GM18951 (cell line): ENCODE measurements at regions not wholly inside any gene's neighbourhood (a gene's known extent, or its start where the extent isn't known, plus 50 kb on each side); places are given as distances from the start of the nearest gene placed in this dataset.
"Not testable (repeated sequence)": the region's sequence is repeated elsewhere in the genome, so short reads cannot be mapped to it uniquely, and the experiment has no call there.

Experiments used
- POLR2A ChIP-seq: IDR thresholded peaks from 4 replicates; pipeline ENCODE4 v1.6.1; 2011; ENCODE audit warnings: mild to moderate bottlenecking; ENCODE audit not compliant: insufficient read length, insufficient read depth; ENCODE audit errors: extremely low read depth
- in situ Hi-C: fragments of 300-500 bp; cut with MboI; formaldehyde crosslinking; loops from one replicate; pipeline ENCODE4 v1.12.0; 2022; ENCODE audit warnings: low sequenced_read_pairs, mixed read lengths, inconsistent platforms; ENCODE audit not compliant: unreplicated experiment

DNA sequence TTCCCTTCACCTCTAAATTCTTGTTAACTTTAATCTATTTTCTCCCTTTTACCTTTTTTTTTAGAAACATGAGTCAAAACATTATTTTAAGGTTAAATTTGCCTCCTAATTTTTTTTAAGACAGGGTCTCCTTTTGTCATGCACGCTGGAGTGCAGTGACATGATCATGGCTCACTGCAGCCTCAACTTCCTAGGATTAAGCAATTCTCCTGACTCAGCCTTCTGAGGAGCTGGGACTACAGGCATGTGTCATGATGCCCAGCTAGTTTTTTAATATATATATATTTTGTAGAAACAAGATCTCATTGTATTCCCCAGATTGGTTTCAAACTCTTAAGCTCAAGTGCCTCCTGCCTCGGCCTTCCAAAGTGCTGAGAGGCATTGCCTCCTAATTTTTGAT is 424.7 kb upstream of the FAM174A start:
- in situ Hi-C loops = no loop called here
- no peak for TF ChIP-seq POLR2A

DNA sequence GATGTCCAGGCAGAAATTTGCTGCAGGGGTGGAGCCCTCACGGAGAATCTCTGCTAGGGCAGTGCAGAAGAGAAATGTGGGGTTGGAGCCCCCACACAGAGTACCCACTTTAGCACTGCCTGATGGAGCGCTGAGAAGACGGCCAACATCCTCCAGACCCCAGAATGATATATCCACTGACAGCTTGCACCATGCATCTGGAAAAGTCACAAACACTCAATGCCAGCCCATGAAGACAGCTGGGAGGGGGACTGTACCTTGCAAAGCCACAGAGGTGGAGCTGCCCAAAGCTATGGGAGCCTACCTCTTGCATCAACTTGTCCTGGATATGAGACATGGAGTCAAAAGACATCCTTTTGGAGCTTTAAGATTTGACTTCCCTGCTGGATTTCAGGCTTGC is 426.3 kb upstream of the FAM174A start:
- no peak for TF ChIP-seq POLR2A
- in situ Hi-C loops = no loop called here

DNA sequence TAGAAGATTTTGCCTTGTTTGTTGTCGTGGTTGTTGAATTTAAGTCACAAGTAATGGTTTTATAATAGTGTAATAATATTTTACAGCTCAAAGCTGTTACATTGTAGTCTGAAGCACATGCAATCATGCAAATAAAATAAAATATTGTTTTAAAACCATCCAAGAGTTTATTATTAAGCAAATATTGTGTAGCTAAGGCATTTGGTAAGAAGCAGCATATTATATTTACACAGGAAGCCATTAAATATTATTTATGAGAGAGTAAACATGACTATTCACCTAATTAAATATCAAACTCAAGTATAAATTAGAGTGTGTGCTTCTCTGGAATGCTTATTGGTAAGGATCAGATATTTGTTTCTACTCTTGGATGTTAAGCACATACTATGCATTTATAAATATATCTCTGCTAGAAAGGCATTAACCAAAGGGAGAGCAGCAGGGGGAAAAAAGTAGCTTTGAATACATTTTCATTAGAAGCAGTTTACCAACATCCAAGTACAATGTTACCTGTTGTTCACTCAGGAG is 431.5 kb upstream of the FAM174A start:
- in situ Hi-C loops = not testable (repeated sequence)

DNA sequence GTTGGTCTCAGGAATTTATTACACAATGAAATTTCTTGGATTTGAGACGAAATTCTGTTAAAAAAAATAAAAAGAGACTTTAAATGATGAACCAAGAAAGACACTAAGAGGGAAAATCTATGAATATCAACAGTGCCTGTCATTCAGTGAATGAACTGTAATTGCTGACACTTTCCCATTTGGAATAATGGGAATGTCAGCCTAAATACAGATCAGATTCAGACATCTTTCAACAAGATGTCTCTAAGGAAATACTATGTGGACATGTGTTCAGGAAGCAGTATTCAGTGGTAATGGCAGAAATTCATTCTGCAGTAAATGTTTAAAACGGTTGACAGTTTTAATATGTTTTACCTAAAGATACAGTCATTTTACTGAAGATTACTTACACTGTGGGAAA is 433.7 kb upstream of the FAM174A start:
- in situ Hi-C loops = not testable (repeated sequence)

DNA sequence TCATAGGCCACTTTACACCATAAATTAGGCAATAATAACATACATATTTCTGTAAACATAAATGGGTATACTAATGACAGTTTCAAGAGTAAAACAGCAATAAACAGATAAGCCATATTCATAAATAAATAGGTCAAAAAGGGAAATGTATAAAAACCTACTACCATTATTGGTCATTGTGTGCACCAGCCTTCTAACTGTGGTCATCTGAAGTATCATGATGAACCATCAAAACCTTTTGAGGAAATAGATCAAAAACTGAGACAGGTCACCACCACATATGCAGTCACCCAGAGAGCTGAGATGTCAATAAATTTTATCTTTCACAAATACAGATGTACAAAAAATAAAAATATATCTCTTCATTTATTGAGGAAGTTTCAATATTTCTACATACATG is 438.8 kb upstream of the FAM174A start:
- in situ Hi-C loops = loop anchor here (5.0 kb wide), 1 partner anchor 619 kb away; no protein-coding TSS in a partner anchor

DNA sequence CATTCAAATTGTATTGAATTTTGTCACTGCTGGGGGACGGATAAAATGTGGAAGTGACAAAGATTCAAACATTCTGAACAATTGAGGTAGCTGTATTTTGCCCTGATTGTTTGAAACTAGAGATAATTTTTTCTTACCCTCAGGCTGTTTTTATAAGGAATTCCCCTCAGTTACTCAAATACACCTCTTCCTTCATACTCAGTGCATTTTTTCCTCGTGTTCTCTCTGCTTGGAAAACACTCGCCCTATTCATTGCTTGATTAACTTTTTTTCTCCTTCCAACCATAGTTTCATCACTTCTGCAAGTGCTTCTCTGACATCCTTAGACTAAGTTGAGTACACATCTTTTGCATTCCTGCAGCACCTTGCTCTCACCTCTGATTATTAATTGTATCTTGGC is 454.5 kb upstream of the FAM174A start:
- in situ Hi-C loops = not testable (repeated sequence)

DNA sequence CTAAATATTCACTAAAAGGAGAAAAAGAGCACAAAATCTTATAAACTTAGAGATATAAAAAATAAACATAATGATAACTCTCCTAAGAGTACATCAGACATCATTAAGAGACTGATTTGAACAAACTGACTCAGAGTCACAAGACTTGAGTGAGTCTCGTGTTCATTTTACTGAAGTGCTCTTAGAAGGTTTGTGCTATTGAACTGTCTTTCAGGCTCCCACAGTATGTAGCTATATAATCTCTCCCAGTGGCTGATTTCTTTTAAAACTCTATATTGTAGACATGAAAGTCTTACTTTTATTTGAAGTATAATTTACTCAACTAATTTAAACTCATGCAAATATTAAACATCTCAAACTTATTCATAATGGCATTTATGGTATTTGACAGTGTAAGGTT is 456.0 kb upstream of the FAM174A start:
- in situ Hi-C loops = not testable (repeated sequence)

DNA sequence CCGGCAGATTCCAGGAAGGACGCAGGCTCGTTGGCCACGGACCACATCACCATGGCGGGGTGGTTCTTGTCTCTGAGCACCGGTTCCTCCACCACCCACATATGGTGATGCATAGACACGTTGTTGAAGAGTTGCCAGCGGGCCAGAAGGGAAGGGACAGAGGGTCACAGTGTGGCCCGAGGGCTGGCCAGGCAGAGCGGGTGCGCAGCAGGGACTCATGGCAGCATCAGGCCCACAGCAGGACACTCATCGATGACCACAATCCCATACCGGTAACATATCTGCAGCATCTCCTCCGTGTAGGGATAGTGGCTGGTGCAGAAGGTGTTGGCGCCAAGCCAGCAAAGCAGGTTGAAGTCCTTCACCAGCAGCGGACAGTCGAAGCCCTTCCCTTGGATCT is 469.2 kb upstream of the FAM174A start:
- in situ Hi-C loops = not testable (repeated sequence)

DNA sequence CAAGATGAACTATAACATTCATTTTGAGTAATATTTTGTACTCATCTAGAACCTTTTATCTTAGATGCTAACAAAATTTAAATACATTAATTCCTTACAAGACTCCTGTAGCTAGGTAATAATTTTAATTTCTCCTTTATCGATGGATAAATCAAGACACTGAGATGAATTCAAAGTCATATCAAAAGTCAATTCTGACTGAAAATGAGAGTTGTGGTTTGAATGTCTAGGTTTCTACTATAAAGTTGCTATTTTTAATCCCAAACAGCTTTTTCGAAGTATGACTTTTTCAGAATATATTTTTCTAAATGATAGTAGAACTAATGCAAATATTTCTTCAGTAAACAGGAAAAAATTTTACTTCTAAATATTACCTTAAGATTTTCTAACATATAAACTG is 491.7 kb upstream of the FAM174A start:
- no peak for TF ChIP-seq POLR2A
- in situ Hi-C loops = no loop called here

DNA sequence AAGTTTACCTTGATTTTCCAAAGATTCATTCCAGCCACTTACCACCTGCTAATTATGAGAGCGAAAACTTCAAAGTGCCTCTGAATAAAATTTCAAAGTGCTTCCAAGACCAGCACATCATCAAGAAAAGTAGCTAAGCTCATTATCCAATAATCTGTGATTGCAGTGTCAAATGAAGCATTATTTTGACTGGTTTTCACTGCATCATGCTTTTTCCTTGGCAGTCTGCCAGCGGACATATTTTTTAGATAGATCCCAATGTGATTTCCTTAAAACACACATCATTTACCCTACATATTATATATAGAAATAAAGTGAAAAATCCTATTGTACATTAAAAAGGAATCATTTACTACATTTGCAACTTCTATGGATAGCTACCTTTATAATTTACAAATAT is 508.6 kb upstream of the FAM174A start:
- in situ Hi-C loops = no loop called here
- no peak for TF ChIP-seq POLR2A

DNA sequence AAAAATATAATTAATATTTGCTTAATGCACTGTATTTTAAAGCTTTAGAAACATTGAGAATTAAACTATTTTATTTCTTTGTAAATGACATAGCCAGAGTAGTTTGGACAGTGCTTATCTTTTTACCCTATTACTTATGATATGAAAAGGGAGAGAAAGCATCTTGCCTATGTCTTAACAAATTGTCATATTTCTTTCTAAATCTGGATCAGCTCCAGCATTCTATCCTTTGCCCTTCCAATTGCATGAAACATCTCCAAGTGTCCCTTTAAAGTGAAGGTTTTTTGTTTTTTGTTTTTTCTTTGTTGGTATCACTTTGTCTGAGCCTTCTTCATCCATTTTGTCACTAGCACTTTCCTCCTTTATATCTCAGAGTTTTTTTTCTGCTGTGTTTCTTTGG is 511.6 kb upstream of the FAM174A start:
- TF ChIP-seq POLR2A = no peak
- in situ Hi-C loops = no loop called here

DNA sequence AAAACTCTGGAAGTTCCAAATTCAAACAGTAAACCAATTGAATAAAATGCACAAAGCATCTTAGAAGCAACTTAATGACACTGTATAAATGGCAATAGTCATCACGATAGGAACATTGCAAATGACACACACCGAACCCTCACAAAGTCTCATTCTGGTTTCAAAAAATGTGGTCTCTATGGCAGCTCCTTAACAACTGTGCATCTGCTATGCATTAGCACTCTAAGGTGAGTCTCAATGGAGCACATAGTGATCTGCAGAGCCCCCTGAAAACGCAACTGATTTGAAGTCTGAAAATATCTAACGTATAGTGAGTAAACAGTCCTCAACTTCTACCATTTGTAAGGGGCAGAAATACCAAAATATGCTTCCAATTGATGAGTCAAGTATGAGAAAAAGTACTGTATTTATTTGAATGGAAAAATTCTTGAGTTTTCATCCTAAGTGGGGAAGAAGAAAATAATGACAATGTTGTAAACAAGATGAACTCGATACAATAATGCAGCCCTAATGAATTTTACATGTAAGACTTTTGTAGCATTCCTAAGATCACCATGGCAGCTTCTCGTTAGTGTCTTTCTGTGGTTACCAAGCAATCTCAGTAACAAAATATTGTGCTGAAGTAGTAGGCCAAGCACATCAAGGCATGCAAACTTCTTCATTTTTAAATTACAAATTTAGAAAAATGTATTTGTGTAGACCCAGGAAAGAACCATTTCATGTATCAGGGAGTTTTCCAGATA is 517.5 kb upstream of the FAM174A start:
- no peak for TF ChIP-seq POLR2A
- in situ Hi-C loops = no loop called here

DNA sequence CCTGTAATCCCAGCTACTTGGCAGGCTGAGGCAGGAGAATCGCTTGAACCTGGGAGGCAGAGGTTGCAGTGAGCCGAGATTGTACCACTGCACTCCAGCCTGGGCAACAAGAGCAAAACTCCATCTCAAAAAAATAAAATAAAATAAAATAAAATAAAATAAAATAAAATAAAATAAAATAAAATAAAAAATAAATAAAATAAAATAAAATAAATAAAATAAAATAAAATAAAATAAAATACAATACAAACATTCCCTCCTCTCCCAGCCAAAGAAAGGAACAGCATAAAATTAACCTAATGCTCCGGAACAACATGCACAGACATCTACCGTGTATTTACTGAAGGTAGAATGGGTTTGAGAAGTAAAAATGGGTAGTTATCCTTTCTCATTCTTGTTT is 521.9 kb upstream of the FAM174A start:
- in situ Hi-C loops = not testable (repeated sequence)

DNA sequence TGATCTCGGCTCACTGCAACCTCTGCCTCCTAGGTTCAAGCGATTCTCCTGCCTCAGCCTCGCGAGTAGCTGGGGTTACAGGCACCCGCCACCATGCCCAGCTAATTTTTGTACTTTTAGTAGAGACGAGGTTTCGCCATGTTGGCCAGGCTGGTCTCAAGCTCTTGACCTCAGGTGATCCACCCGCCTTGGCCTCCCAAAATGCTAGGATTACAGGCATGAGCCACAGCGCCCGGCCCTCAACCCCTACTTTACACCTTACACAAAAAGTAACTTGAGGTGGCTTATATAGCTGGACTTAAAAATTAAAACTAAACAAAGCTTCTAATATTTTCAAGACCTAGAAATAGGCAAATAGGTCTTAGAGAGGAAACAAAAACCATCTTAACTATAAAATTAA is 524.0 kb upstream of the FAM174A start:
- in situ Hi-C loops = not testable (repeated sequence)

DNA sequence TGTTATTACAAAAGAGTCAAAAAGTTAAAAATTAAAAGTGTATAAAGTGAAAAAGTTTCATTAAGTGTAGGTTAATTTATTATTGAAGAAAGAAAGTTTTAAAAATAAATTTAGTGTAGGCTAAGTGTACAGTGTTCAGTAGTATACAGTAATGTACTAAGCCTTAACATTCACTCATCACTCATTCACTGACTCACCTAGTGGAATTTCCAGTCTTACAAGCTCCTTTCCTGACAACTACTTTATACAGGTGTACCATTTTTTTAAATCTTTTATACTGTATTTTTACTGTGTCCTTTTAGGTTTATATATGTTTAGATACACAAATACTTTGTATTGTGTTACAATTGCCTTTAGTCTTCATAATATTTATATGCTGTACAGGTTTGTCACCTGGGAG is 530.2 kb upstream of the FAM174A start:
- no peak for TF ChIP-seq POLR2A

More for the DNA sequence above, 530.2 kb upstream of the FAM174A start:
- in situ Hi-C loops = no loop called here
